ENCODE measurements at regions not wholly inside any gene's neighbourhood (a gene's known extent, or its start where the extent isn't known, plus 50 kb on each side); places are given as distances from the start of the nearest gene placed in this dataset.

DNA sequence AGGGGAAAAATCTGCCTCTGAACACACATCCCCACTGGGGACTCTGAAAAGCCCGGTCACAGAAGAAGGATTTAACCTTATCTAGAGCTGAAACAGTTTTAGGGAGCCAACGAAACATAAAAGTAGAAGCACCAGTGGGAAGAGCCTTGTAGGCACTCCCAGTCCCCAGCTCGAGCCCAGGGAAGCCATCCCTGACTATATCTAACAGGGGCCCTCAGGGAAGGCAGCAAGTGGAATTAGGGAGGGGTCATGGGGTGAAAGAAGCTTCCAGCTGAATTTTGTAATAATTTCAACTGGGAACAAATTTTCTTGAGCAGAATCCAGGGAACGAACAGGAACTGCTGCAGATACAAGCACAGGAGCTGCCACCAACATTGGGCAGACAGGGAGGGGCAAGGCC is 127.8 kb downstream of the BMP4 start:
- TF ChIP-seq SIRT6 (IDR thresholded peaks at IDR 0.05; ENCODE audit: low read length) (no peak), FOSL1 (IDR thresholded peaks at IDR 0.05; ENCODE audit: insufficient read depth, low read depth, low read length) (no peak), SIX5 (IDR thresholded peaks at IDR 0.05; ENCODE audit: low read depth, low read length) (no peak)

Measured in H1 (cell line).